NB4 (cell line): ENCODE measurements at regions not wholly inside any gene's neighbourhood (a gene's known extent, or its start where the extent isn't known, plus 50 kb on each side); places are given as distances from the start of the nearest gene placed in this dataset.

Experiments used
- MYC ChIP-seq: IDR thresholded peaks from 2 replicates; pipeline ENCODE4 v1.6.1; 2011; ENCODE audit warnings: low read depth, low read length
- POLR2A ChIP-seq: IDR thresholded peaks from 2 replicates; pipeline ENCODE4 v1.6.1; 2011; ENCODE audit warnings: mild to moderate bottlenecking; ENCODE audit not compliant: insufficient read length; ENCODE audit errors: extremely low read depth
- TF ChIP-seq, protein P1 (sequence below): IDR thresholded peaks from one replicate; pipeline ENCODE4 v1.5.1; 2012; ENCODE audit warnings: low read depth, low read length
- TF ChIP-seq, protein P2 (sequence below): IDR thresholded peaks from 2 replicates; pipeline ENCODE4 v1.6.1; 2011; ENCODE audit warnings: low read depth, low read length

DNA sequence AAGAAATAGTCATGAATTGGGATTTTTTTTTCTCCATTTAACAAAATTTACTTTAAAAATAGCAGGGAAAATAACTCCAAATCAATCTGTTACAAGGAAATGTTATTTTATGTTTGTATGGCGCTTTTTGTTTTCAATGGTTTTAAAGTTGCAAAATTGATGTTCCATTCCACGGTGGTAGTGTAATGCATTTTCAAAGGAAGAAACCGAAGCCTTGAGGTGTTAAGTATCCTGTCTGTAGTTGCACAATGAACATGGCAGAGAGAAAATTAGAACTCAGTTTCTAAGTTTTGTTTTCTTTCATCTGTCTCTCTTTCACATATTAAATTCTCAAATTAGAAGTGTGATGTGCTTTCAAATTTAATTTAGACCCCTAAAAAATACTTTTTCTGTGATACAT lies 841.8 kb downstream of the USP25 start:
- TF ChIP-seq, protein P1, sequence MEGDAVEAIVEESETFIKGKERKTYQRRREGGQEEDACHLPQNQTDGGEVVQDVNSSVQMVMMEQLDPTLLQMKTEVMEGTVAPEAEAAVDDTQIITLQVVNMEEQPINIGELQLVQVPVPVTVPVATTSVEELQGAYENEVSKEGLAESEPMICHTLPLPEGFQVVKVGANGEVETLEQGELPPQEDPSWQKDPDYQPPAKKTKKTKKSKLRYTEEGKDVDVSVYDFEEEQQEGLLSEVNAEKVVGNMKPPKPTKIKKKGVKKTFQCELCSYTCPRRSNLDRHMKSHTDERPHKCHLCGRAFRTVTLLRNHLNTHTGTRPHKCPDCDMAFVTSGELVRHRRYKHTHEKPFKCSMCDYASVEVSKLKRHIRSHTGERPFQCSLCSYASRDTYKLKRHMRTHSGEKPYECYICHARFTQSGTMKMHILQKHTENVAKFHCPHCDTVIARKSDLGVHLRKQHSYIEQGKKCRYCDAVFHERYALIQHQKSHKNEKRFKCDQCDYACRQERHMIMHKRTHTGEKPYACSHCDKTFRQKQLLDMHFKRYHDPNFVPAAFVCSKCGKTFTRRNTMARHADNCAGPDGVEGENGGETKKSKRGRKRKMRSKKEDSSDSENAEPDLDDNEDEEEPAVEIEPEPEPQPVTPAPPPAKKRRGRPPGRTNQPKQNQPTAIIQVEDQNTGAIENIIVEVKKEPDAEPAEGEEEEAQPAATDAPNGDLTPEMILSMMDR = no peak
- TF ChIP-seq POLR2A (no peak), MYC (no peak)
- TF ChIP-seq, protein P2, sequence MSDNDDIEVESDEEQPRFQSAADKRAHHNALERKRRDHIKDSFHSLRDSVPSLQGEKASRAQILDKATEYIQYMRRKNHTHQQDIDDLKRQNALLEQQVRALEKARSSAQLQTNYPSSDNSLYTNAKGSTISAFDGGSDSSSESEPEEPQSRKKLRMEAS = no peak
